ENCODE measurements at regions not wholly inside any gene's neighbourhood (a gene's known extent, or its start where the extent isn't known, plus 50 kb on each side); places are given as distances from the start of the nearest gene placed in this dataset.

DNA sequence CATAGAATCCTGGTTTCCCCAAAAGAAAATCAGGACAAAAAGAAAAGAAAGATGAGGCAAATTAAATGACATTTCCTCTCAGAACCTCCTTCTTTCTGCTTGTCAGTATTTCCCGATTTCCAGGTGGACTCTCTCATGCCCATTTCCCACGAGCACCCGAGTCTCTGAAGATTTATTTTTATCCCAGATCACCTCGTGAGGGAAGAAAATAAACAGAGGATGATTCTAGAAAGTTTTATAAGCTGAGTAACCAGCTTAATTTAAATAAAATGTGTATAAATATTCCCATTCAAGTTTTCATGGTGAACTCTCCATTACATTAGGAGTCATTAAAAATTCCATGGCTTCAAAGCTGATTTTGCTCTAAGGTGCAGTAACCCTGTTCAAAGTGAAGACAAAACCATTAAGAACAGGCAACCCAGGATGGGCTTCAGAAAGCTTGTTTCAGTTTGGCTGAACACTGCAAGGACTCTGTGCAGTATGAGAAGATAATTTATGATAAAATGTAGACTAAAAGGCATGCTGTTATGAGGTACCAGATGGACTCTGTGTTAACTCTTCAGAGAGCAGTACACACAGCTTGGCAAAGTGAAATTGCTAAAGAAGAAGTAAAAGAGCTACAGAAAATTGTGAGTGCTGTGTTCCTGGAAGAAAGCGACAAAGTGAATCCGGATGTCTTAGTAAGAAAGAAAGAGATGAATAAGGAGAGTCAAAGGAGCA, 521.3 kb upstream of the LRRN3 start:
- H3K4me3 ChIP-seq, result no peak overlapping the region
- WGBS, 2 donors, result 57 to 63% methylated on average over 6 of the region's 6 CpGs
- DNase-seq, result no peak
- no peak for ATAC-seq
- intact Hi-C loops (cut with DNase I), result no loop called here
- no peaks in the 10 kb centered on the region for H3K9me3 ChIP-seq
- H3K36me3 ChIP-seq (replicated peaks in 1 of 2; ENCODE audit: insufficient read depth in 1 of 2, low read depth in 2 of 2), result no peaks in the 10 kb centered on the region
- no peak for TF ChIP-seq CTCF (IDR thresholded peaks at IDR 0.05)
- TF ChIP-seq POLR2A (IDR thresholded peaks at IDR 0.05), result no peak
- H3K4me1 ChIP-seq, result no peaks in the 10 kb centered on the region
- no peak overlapping the region for H3K27ac ChIP-seq
- H3K27me3 ChIP-seq, result no peaks in the 10 kb centered on the region

DNA sequence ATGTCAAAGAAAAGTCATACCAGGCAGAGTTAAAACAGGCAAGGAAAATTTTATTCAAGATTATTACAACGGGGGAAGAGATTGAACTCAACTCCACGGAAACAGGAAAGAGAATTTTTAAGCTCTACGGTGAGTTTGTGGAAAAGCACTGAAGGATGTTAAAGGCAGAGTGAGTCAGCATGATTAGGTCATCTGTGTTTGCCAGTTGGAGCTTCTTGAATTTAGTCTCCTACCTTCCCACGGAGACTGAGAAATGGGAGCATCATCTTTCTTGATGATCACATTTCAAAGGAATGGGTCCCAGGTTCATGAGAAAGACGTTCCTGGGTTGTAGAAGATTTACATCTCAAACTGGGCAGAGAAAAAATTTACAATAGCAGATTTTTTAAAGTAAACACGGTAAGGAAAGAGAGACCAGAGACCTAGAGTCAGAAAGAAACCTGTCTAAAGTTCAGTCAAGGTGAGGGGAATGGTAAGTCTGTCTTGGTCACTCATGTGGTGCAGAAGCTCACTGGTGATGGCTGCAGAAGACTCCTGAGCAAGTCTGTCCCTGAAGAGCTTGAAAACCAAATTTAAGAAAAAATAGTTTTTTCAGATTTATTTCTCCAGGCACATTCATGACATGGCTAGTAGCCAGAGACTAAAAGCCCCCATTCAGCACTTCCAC, 516.9 kb upstream of the LRRN3 start:
- DNase-seq (no peak), ATAC-seq (no peak)
- H3K36me3 ChIP-seq (replicated peaks in 1 of 2; ENCODE audit: insufficient read depth in 1 of 2, low read depth in 2 of 2), result no peaks in the 10 kb centered on the region
- no peak overlapping the region for H3K4me3 ChIP-seq
- no peaks in the 10 kb centered on the region for H3K9me3 ChIP-seq
- H3K27me3 ChIP-seq, result no peaks in the 10 kb centered on the region
- no peak overlapping the region for H3K27ac ChIP-seq
- TF ChIP-seq CTCF (IDR thresholded peaks at IDR 0.05) (no peak), POLR2A (IDR thresholded peaks at IDR 0.05) (no peak)
- WGBS, 2 donors, result 64 to 69% methylated on average over 6 of the region's 6 CpGs
- intact Hi-C loops (cut with DNase I), result no loop called here
- no peaks in the 10 kb centered on the region for H3K4me1 ChIP-seq

GRCh38 chr7:110587294-110587693, 503.6 kb upstream of the LRRN3 start:
- Histone ChIP-seq H3K27me3 (no peaks in the 10 kb centered on the region), H3K4me3 (no peak overlapping the region), H3K36me3 (replicated peaks in 1 of 2; ENCODE audit: insufficient read depth in 1 of 2, low read depth in 2 of 2) (no peaks in the 10 kb centered on the region), H3K27ac (no peak overlapping the region), H3K4me1 (no peaks in the 10 kb centered on the region), H3K9me3 (no peaks in the 10 kb centered on the region)
- intact Hi-C loops (cut with DNase I), result no loop called here
- DNase-seq (no peak), ATAC-seq (no peak)
- no peak for TF ChIP-seq CTCF (IDR thresholded peaks at IDR 0.05)
- no peak for TF ChIP-seq POLR2A (IDR thresholded peaks at IDR 0.05)

DNA sequence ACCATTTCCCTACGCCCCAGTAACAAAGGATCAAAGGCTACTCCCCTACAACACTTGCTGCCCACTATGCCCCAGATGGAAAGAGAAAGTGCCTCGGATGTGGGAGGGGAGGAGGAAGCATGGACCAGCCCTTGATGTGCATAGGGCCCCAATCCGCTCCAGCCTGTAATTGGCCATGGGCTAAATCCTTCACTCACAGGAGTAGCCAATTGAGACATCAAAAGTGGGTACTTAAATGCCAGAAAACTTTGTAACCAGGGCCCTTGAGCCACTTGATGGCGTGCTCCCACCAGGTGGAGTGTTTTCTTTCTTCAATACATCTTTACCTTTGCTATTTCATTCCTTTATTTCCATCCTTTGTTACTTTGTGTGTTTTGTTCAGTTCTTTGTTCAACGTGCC, 500.5 kb upstream of the LRRN3 start:
- DNase-seq, result no peak
- Histone ChIP-seq H3K4me1 (no peaks in the 10 kb centered on the region), H3K36me3 (replicated peaks in 1 of 2; ENCODE audit: insufficient read depth in 1 of 2, low read depth in 2 of 2) (no peaks in the 10 kb centered on the region), H3K27ac (no peak overlapping the region), H3K27me3 (no peaks in the 10 kb centered on the region), H3K4me3 (no peak overlapping the region), H3K9me3 (no peaks in the 10 kb centered on the region)
- no peak for TF ChIP-seq CTCF (IDR thresholded peaks at IDR 0.05)
- no peak for TF ChIP-seq POLR2A (IDR thresholded peaks at IDR 0.05)
- no peak for ATAC-seq
- intact Hi-C loops (cut with DNase I), result no loop called here
- 75 to 83% methylated on average over 5 of the region's 5 CpGs for WGBS, 2 donors

GRCh38 chr7:110591341-110591740, 499.6 kb upstream of the LRRN3 start:
- Histone ChIP-seq H3K27me3 (no peaks in the 10 kb centered on the region), H3K36me3 (replicated peaks in 1 of 2; ENCODE audit: insufficient read depth in 1 of 2, low read depth in 2 of 2) (no peaks in the 10 kb centered on the region), H3K4me3 (no peak overlapping the region), H3K4me1 (no peaks in the 10 kb centered on the region), H3K9me3 (no peaks in the 10 kb centered on the region), H3K27ac (no peak overlapping the region)
- no peak for DNase-seq
- WGBS, 2 donors, result 74 to 82% methylated on average over 4 of the region's 4 CpGs
- TF ChIP-seq CTCF (IDR thresholded peaks at IDR 0.05), result no peak
- no peak for TF ChIP-seq POLR2A (IDR thresholded peaks at IDR 0.05)
- no peak for ATAC-seq
- intact Hi-C loops (cut with DNase I), result no loop called here

All from body of pancreas (tissue), 4 donors.